ENCODE measurements at regions not wholly inside any gene's neighbourhood (a gene's known extent, or its start where the extent isn't known, plus 50 kb on each side); places are given as distances from the start of the nearest gene placed in this dataset.
"Not testable (repeated sequence)": the region's sequence is repeated elsewhere in the genome, so short reads cannot be mapped to it uniquely, and the experiment has no call there.

DNA sequence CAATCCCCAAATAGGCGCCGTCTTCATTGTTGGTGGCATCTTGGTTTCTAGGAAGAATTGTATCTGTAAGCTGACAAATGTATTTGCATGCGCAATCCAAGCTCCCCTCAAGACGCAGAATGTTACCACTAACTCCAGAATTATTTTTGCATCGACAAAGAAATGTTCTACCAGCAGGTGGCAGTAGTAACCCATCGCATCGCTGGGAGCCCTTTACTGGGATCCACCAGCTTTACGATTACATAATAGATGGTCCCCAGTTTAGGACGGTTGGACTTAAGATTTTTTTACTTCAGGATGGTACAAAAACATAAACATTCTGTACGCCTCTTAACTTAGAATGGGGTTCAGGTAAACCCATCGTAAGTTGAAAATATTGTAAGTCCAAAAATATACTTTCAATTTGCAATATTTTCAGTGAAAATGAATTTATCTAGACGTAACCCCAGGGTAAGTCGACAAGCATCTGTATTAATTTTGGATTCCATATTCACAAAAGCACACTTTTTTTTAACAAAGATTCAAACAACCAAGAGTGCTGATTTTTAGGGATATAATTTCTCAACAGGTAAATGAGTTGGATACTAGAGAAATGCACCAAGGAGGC lies 114.0 kb upstream of the COBL start:
- no peak overlapping the region for H3K4me3 ChIP-seq
- peak; percentile 20 for DNase-seq (ENCODE audit: low read depth, low spot score)
- no peak overlapping the region for H3K27ac ChIP-seq
- H3K9me3 ChIP-seq (ENCODE audit: low read depth, low read length): no peaks in the 10 kb centered on the region
- no peaks in the 10 kb centered on the region for H3K36me3 ChIP-seq (ENCODE audit: insufficient read depth, low read length)
- TF ChIP-seq POLR2AphosphoS5 (IDR thresholded peaks at IDR 0.05; ENCODE audit: borderline replicate concordance, low read depth, low read length): no peak
- no peak for TF ChIP-seq FOXP2 (optimal IDR thresholded peaks at IDR 0.05; ENCODE audit: control extremely low read depth, extremely low read length, insufficient read depth)
- no peak for TF ChIP-seq EZH2 (IDR thresholded peaks at IDR 0.05)
- no peak overlapping the region for H3K9ac ChIP-seq (ENCODE audit: insufficient read length)

GRCh38 chr7:51428217-51428887 lies 111.7 kb upstream of the COBL start:
- no peak for DNase-seq (ENCODE audit: low read depth, low spot score)
- Histone ChIP-seq H3K9ac (ENCODE audit: insufficient read length) (no peak overlapping the region), H3K27ac (no peak overlapping the region), H3K9me3 (ENCODE audit: low read depth, low read length) (no peaks in the 10 kb centered on the region), H3K36me3 (ENCODE audit: insufficient read depth, low read length) (no peaks in the 10 kb centered on the region), H3K4me3 (no peak overlapping the region)
- TF ChIP-seq EZH2 (IDR thresholded peaks at IDR 0.05) (no peak), FOXP2 (optimal IDR thresholded peaks at IDR 0.05; ENCODE audit: control extremely low read depth, extremely low read length, insufficient read depth) (no peak), POLR2AphosphoS5 (IDR thresholded peaks at IDR 0.05; ENCODE audit: borderline replicate concordance, low read depth, low read length) (no peak)

GRCh38 chr7:51426163-51426562 lies 109.6 kb upstream of the COBL start:
- Histone ChIP-seq H3K9me3 (ENCODE audit: low read depth, low read length) (no peaks in the 10 kb centered on the region), H3K4me3 (no peak overlapping the region), H3K36me3 (ENCODE audit: insufficient read depth, low read length) (no peaks in the 10 kb centered on the region), H3K27ac (no peak overlapping the region), H3K9ac (ENCODE audit: insufficient read length) (no peak overlapping the region)
- no peak for DNase-seq (ENCODE audit: low read depth, low spot score)
- TF ChIP-seq EZH2 (IDR thresholded peaks at IDR 0.05) (no peak), POLR2AphosphoS5 (IDR thresholded peaks at IDR 0.05; ENCODE audit: borderline replicate concordance, low read depth, low read length) (no peak), FOXP2 (optimal IDR thresholded peaks at IDR 0.05; ENCODE audit: control extremely low read depth, extremely low read length, insufficient read depth) (no peak)

DNA sequence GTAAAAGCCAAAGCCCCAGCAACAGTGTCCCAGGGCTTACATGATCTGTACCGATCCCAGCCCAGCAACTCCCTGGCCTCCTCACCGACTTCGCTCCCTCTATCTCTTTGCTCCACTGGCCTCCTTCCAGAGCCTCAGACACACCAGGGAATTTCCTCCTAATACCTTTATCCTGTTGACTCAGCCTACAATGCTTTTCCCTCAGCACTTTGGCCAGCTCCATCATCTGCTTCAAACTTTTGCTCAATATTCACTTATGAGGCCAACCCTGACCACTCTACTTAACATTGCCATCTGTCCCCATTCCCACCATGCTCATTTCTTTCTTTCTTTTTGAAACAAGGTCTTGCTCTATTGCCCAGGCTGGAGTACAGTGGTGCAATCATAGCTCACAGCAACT lies 93.3 kb upstream of the COBL start:
- not testable (repeated sequence) for DNase-seq (ENCODE audit: low read depth, low spot score); H3K36me3 ChIP-seq (ENCODE audit: insufficient read depth, low read length); H3K27ac ChIP-seq; H3K9me3 ChIP-seq (ENCODE audit: low read depth, low read length); H3K4me3 ChIP-seq; H3K9ac ChIP-seq (ENCODE audit: insufficient read length)

DNA sequence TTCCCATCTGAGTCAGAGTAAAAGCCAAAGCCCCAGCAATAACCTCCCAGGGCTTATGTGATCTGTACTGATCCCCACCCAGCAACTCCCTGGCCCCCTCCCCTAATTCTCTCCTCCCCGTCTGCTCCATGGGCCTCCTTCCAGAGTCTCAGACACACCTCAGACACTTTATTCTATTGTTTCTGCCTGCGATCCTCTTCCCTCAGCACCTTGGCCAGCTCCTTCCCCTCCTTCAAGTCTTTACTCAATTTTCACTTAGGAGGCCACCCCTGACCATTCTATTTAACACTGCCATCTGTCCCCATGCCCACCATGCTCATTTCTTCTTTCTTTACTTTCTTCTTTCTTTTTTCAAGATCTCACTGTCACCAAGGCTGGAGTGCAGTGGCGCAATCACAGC lies 81.0 kb upstream of the COBL start:
- not testable (repeated sequence) for H3K27ac ChIP-seq; DNase-seq (ENCODE audit: low read depth, low spot score); H3K36me3 ChIP-seq (ENCODE audit: insufficient read depth, low read length); H3K9me3 ChIP-seq (ENCODE audit: low read depth, low read length); H3K4me3 ChIP-seq; H3K9ac ChIP-seq (ENCODE audit: insufficient read length)

DNA sequence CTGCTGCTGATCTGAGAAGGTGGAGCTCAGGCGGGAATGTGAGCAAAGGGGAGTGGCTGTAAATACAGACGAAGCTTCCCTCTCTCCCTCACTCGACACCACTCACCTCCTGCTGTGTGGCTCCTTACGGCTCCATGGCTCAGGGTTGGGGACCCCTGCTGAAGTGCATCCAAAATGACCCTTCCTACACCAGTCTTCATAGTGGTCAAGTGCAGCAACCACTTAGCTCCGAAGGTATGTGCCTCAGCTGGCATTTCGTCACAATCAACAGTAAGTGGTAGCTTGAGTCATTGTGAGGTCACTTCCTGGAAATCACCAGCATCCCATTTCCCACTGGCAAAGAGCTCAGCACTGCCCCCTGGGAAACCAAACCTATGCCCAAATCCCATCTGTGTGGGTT lies 76.4 kb upstream of the COBL start:
- H3K36me3 ChIP-seq (ENCODE audit: insufficient read depth, low read length); H3K9me3 ChIP-seq (ENCODE audit: low read depth, low read length); H3K9ac ChIP-seq (ENCODE audit: insufficient read length); H3K27ac ChIP-seq; H3K4me3 ChIP-seq; DNase-seq (ENCODE audit: low read depth, low spot score): not testable (repeated sequence)

- DNase-seq (ENCODE audit: low read depth, low spot score); H3K36me3 ChIP-seq (ENCODE audit: insufficient read depth, low read length); H3K27ac ChIP-seq; H3K9me3 ChIP-seq (ENCODE audit: low read depth, low read length); H3K4me3 ChIP-seq; H3K9ac ChIP-seq (ENCODE audit: insufficient read length): not testable (repeated sequence)
These were observed 73.3 kb upstream of the COBL start for GRCh38 chr7:51389952-51390351.

DNA sequence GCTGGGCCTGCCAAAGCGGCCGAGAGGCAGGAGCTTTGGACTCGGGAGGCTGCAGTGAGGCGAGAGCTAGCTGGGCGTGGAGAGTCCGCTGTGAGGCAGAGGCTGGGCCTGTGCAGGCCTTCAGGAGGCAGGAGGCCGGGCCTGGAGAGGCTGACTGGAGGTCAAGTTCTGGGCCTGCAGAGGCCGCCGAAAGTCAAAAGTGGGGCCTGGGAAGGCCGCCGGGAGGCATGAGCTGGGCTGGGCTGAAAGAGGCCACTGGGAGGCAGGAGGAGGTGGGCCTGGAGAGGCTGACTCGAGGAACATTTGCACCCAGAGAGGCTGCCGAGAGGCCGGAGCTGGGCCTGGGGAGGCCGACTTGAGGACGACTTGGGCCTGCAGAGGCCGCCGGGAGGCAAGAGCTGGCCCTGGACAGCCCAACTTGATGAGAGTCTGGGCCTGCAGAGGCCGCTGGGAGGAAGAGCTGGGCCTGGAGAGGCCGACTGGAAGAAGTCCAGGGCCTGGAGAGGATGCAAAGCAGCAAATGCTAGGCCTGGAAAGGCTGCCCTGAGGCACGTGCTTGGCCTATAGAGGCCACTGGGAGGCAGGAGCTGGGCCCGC lies 72.7 kb upstream of the COBL start:
- not testable (repeated sequence) for H3K36me3 ChIP-seq (ENCODE audit: insufficient read depth, low read length)

GRCh38 chr7:51388241-51388640 lies 71.6 kb upstream of the COBL start:
- DNase-seq (ENCODE audit: low read depth, low spot score); H3K27ac ChIP-seq; H3K36me3 ChIP-seq (ENCODE audit: insufficient read depth, low read length); H3K9me3 ChIP-seq (ENCODE audit: low read depth, low read length); H3K9ac ChIP-seq (ENCODE audit: insufficient read length); H3K4me3 ChIP-seq: not testable (repeated sequence)

More for the DNA sequence above, 72.7 kb upstream of the COBL start:
- H3K4me3 ChIP-seq; H3K9ac ChIP-seq (ENCODE audit: insufficient read length); DNase-seq (ENCODE audit: low read depth, low spot score); H3K9me3 ChIP-seq (ENCODE audit: low read depth, low read length); H3K27ac ChIP-seq: not testable (repeated sequence)

GRCh38 chr7:51386806-51387568 lies 70.4 kb upstream of the COBL start:
- not testable (repeated sequence) for DNase-seq (ENCODE audit: low read depth, low spot score); H3K36me3 ChIP-seq (ENCODE audit: insufficient read depth, low read length); H3K9me3 ChIP-seq (ENCODE audit: low read depth, low read length); H3K9ac ChIP-seq (ENCODE audit: insufficient read length); H3K4me3 ChIP-seq; H3K27ac ChIP-seq

DNA sequence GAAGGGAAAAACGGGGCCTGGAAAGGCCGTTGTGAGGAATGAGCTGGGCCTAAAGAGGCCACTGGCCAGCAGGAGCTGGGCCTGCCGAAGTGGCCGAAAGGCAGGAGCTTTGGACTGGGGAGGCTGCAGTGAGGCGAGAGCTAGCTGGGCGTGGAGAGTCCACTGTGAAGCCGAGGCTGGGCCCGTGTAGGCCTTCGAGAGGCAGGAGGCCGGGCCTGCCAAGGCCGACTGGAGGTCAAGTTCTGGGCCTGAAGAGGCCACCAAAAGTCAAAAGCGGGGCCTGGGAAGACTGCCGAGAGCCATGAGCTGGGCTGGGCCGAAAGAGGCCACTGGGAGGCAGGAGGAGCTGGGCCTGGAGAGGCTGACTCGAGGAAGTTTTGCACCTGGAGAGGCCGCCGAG lies 69.6 kb upstream of the COBL start:
- not testable (repeated sequence) for H3K36me3 ChIP-seq (ENCODE audit: insufficient read depth, low read length); H3K9ac ChIP-seq (ENCODE audit: insufficient read length); H3K27ac ChIP-seq; H3K9me3 ChIP-seq (ENCODE audit: low read depth, low read length); DNase-seq (ENCODE audit: low read depth, low spot score); H3K4me3 ChIP-seq

DNA sequence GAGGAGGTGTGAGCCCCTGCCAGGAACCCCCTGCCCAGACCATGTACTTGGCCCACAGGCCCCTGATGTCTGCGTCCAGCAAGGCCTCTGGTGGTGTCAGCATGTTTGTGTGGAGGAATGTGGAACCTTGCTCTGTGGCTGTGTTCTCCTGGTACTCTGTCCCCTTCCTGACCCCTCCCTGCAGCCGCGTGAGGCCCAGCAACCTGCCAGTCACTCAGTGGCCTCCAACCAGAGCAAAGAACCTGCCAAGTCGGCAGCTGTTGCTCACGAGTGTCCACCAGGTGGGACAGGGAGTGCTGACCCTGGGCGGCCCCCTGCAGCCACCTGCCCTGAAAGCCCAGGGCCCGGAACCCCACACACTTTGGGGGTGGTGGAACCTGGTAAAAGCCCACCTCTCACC lies 65.6 kb upstream of the COBL start:
- not testable (repeated sequence) for H3K9ac ChIP-seq (ENCODE audit: insufficient read length); H3K36me3 ChIP-seq (ENCODE audit: insufficient read depth, low read length); H3K27ac ChIP-seq; H3K4me3 ChIP-seq; H3K9me3 ChIP-seq (ENCODE audit: low read depth, low read length); DNase-seq (ENCODE audit: low read depth, low spot score)
